B cell (primary cell): ENCODE measurements at regions not wholly inside any gene's neighbourhood (a gene's known extent, or its start where the extent isn't known, plus 50 kb on each side); places are given as distances from the start of the nearest gene placed in this dataset.

Experiments
- EZH2 ChIP-seq: IDR thresholded peaks from 2 replicates; pipeline ENCODE4 v1.6.1; 2012; ENCODE audit warnings: borderline replicate concordance, low read depth, mild to moderate bottlenecking, moderate library complexity, low read length; ENCODE audit not compliant: insufficient read depth, poor library complexity, severe bottlenecking
- TF ChIP-seq, protein P1 (sequence below): fragments of 200-600 bp; IDR thresholded peaks from one replicate; pipeline ENCODE4 v1.8.0; 2022; ENCODE audit warnings: antibody characterized with exemption, mild to moderate bottlenecking

DNA sequence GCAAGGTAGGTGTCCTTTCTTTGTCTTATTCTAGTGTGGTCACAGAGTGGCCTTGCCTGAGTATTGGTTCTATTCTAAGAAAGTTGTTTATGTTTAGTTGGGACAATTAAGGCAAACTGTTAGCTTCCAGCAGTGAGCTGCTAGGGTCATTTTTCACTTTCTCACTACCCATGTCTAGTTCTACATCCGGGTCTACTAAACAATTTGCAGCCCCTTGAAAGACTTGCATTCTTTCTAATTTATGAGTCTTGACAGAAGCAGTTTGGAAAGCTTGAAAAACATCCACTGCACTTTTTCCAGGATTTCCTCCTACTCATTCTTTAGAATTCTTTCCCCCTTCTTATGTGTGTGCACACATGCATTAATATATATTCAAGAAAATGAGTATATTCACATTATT lies 892.2 kb upstream of the ACO1 start:
- TF ChIP-seq, protein P1, sequence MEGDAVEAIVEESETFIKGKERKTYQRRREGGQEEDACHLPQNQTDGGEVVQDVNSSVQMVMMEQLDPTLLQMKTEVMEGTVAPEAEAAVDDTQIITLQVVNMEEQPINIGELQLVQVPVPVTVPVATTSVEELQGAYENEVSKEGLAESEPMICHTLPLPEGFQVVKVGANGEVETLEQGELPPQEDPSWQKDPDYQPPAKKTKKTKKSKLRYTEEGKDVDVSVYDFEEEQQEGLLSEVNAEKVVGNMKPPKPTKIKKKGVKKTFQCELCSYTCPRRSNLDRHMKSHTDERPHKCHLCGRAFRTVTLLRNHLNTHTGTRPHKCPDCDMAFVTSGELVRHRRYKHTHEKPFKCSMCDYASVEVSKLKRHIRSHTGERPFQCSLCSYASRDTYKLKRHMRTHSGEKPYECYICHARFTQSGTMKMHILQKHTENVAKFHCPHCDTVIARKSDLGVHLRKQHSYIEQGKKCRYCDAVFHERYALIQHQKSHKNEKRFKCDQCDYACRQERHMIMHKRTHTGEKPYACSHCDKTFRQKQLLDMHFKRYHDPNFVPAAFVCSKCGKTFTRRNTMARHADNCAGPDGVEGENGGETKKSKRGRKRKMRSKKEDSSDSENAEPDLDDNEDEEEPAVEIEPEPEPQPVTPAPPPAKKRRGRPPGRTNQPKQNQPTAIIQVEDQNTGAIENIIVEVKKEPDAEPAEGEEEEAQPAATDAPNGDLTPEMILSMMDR = no peak
- no peak for TF ChIP-seq EZH2
